Myocyte (in vitro differentiated cells): ENCODE measurements at regions not wholly inside any gene's neighbourhood (a gene's known extent, or its start where the extent isn't known, plus 50 kb on each side); places are given as distances from the start of the nearest gene placed in this dataset.

ENCODE experiments used
- DNase-seq: peaks from one replicate; pipeline ENCODE4 v3.0.0-alpha.2; 2012; ENCODE audit warnings: low read depth

GRCh38 chr7:73963252-73963822, 64.6 kb upstream of the ELN start:
- no peak for DNase-seq

DNA sequence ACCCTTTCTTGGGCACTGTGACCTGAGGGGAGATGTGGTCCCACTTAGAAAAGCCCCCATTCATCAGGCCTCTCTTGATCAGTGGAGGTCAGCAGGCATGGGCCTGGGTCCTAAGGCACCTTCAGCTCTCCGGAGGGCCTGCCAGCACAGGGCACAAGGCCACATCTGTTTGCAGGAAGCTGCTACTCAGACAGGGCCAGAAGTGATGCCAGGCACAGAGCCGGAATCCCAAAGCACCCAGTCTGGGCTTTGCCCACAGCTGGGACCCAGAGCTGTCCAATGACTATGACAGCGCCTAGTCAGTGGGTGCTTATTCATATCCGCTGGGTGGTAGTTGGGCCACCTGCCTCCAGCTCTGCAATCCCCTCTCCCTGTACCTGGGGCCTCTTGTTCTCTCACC, 63.2 kb upstream of the ELN start:
- DNase-seq: no peak

- no peak for DNase-seq
These were observed 61.7 kb upstream of the ELN start for GRCh38 chr7:73966062-73966940.

- no peak for DNase-seq
These were observed 60.8 kb upstream of the ELN start for GRCh38 chr7:73966941-73967831.

DNA sequence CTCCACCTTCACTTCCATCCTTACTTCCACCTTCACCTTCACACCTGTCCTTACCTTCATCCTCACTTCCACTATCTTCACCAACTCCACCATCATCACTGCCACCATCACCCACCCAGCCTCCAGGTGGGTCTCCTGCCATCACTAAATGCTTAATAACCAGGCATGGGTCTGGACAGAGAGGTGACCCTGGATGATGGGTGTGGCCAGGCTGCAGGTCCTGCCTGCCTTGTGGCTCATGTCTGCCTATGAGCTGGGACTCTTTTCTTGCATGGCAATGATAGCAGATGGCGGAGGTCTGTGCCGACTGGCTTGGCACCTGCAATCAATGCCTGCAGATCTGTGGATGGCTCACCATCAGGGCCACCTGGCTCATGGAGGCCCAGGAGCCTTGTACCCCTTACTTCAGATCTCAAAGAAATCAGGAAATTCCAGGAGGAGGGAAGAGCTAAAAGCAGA, 60.1 kb upstream of the ELN start:
- DNase-seq: no peak

DNA sequence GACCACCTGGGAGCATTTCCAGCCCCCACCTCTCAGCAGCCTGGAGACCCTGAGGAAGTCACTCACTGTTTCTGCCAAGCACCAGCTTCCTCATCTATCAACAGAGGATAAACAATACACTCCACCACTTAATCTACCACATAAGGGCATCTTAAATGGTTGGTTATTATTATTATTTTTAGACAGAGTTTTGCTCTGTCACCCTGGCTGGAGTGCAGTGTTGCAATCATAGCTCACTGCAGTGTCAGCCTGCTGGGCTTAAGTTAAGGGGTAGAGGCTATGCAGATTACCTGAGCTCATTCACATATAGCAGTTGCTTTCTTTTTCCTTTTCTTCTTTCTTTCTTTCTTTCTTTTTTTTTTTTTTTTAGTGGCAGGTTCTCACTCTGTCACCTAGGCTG, 59.5 kb upstream of the ELN start:
- DNase-seq: no peak

DNA sequence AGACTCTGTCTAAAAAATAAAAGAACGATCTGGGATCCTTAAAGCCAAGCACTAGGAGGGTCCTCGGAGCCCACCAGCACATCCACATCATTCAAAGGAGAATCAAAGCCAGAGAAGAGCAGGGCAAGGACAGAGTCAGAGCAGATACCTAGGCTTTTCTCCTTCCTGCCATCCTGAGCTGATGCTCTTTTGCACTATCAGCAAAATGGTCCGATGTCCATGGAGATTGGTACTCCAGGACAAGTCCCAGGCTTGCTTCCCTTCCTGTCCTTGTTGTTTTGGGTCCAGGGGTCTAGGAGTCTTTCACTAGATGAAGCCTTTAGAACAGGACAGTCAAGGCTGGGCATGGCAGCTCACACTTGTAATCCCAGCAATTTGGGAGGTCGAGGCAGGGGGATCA, 58.0 kb upstream of the ELN start:
- DNase-seq: no peak

DNA sequence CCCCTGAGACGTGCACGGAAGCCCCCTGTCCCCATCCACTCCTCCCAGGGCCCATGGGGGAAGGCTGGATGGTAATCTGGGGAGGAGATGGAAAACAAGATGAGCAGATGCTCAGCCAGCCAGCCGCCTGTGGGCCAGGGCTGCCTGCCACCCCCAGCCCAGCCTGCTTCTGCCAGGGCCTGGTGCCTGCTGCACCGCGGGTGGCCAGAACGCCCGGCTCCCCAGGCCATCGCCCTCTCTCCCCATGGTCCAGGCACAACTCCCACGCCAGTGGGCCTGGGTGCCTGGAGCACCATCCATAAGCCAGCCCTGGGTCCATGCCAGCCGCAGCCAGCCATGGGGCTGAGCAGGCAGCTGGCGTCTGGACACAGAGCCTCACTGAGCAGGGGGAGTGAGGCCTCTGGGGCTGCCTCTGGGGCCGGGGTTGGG, 57.2 kb upstream of the ELN start:
- DNase-seq: no peak

- no peak for DNase-seq
These were observed 56.7 kb upstream of the ELN start for GRCh38 chr7:73971322-73971703.

- DNase-seq: no peak
These were observed 56.1 kb upstream of the ELN start for GRCh38 chr7:73971704-73972341.

DNA sequence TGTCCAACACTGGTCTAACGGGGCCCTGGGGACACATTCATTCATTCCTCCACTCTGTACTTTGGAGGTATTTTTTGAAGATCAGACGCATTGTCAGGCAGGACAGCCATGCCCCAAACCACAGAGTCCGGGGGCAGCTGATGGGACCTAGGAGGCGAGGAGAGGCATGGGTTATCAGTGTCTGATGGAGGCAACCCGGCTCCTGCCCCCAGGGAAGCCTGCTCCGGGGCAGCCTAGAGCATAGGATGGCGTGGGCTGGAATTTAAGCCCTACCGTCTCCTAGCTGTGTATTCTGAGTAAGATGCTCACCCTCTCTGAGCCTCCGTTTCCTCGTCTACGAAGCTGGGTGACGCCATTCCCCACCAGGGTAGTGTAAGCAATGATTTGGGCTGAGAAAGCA, 55.4 kb upstream of the ELN start:
- no peak for DNase-seq

DNA sequence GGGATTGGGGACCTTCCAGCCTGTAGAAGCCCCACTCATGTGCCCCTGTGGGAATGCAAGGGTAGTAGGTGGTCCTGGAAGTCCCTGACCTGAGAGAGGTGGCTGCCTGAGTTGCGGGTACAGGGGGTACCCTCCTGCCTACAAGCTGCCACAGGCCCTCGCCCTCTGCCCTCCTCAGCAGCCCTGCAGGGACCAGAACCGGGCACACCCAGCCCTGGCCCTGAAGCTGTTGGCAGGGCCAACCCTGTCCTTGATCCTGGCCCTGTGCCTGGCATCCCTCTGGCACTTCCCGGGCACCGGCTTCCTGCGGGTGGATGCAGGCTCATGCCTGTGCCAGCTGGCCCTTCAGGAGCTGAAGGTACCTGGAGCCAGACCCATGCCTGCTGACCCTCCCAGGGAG, 54.9 kb upstream of the ELN start:
- no peak for DNase-seq

- no peak for DNase-seq
These were observed 53.6 kb upstream of the ELN start for GRCh38 chr7:73974101-73974947.

DNA sequence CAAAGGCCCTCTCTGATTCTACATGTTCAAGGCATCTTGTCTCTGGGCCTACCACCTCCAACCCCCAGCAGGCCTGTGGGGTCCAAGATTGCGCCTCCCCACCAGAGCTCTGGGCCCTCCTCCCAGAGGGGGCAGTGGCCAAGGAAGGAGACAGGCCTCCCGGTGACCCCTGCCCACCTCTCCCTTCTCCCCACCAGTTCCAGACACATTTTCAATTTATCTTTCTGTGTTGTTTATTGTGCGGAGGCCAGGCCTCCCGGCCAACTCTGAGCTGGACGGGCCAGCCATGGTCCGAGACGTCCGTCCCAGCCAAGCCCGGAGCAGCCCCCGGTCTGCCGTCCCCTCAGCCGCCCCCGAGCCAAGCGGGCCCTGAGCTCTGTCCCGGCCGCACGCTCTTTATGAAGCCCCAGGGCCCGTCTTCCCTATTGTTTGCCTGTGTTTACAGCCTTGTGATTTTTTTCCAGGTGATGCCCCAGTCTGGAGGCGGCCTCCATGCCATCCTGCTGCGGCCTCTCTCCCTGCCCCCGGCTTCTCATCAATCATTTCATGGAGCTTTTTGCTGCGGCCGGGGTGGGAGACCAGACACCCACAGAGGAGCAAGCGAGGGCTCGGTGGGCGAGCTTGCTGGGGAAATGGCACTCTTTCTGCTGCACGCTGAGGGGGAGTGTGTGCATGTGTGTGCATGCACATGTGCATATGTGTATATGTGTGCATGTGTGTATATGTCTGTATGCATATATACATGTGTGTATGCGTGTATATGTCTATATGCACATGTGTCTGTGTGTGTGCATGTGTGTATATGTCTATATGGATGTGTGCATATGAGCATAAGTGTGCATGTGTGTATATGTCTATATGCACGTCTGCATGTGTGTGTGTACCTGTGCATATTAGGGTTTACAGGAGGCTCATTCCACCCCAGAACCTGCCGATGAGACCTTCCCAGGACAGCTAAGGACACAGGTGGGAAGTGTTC, 52.7 kb upstream of the ELN start:
- no peak for DNase-seq

GRCh38 chr7:73976761-73977618, 51.0 kb upstream of the ELN start:
- DNase-seq: no peak

- no peak for DNase-seq
These were observed 50.1 kb upstream of the ELN start for GRCh38 chr7:73977619-73978618.
